GM12872 (cell line): ENCODE measurements at regions not wholly inside any gene's neighbourhood (a gene's known extent, or its start where the extent isn't known, plus 50 kb on each side); places are given as distances from the start of the nearest gene placed in this dataset.

Source experiments
- CTCF ChIP-seq: IDR thresholded peaks from 3 replicates; pipeline ENCODE4 v1.5.1; 2011; ENCODE audit warnings: low read depth, mild to moderate bottlenecking, low read length, moderate library complexity; ENCODE audit not compliant: insufficient read depth

GRCh38 chr1:67496329-67496728 lies 66.1 kb upstream of the SERBP1 start:
- no peak for TF ChIP-seq CTCF

GRCh38 chr1:67500413-67500959 lies 70.3 kb upstream of the SERBP1 start:
- peak; percentile 97 for TF ChIP-seq CTCF

- TF ChIP-seq CTCF = no peak
These were observed 73.8 kb upstream of the SERBP1 start for GRCh38 chr1:67503974-67504373.

GRCh38 chr1:67514300-67514699 lies 84.1 kb upstream of the SERBP1 start:
- TF ChIP-seq CTCF = no peak

- no peak for TF ChIP-seq CTCF
These were observed 84.6 kb upstream of the SERBP1 start for GRCh38 chr1:67514786-67515185.

GRCh38 chr1:67515324-67516080 lies 85.3 kb upstream of the SERBP1 start:
- TF ChIP-seq CTCF = no peak

GRCh38 chr1:67517046-67517445 lies 86.8 kb upstream of the SERBP1 start:
- TF ChIP-seq CTCF = no peak
